ENCODE measurements at regions not wholly inside any gene's neighbourhood (a gene's known extent, or its start where the extent isn't known, plus 50 kb on each side); places are given as distances from the start of the nearest gene placed in this dataset.

DNA sequence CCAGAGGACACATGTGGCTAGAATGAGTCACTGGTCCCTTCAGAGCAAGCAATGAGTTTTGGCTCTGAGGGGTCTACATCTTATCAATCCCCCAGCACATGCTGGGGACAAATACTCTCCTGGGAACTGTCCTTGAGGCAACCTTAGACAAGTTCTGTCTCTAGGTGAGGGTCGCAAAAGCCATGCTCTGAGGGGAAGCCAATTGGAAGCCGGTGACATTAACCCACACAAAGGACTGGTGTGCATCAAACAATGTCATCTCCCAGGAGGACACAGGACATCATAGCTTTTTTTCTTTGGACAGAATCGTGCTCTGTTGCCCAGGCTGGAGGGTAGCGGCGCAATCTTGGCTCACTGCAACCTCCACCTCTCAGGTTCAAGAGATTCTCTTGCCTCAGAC, 111.6 kb upstream of the ZNF722 start:
- no peak for TF ChIP-seq NR3C1 (CRISPR knock-in tag; conservative IDR thresholded peaks at IDR 0.05; ENCODE audit: low read depth)
- TF ChIP-seq, protein P1, sequence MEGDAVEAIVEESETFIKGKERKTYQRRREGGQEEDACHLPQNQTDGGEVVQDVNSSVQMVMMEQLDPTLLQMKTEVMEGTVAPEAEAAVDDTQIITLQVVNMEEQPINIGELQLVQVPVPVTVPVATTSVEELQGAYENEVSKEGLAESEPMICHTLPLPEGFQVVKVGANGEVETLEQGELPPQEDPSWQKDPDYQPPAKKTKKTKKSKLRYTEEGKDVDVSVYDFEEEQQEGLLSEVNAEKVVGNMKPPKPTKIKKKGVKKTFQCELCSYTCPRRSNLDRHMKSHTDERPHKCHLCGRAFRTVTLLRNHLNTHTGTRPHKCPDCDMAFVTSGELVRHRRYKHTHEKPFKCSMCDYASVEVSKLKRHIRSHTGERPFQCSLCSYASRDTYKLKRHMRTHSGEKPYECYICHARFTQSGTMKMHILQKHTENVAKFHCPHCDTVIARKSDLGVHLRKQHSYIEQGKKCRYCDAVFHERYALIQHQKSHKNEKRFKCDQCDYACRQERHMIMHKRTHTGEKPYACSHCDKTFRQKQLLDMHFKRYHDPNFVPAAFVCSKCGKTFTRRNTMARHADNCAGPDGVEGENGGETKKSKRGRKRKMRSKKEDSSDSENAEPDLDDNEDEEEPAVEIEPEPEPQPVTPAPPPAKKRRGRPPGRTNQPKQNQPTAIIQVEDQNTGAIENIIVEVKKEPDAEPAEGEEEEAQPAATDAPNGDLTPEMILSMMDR (IDR thresholded peaks at IDR 0.05), result no peak
- TF ChIP-seq ZNF232 (CRISPR knock-in tag; IDR thresholded peaks at IDR 0.05), result no peak
